Pancreas (tissue), 10 donors: ENCODE measurements at regions not wholly inside any gene's neighbourhood (a gene's known extent, or its start where the extent isn't known, plus 50 kb on each side); places are given as distances from the start of the nearest gene placed in this dataset.

Experiments
- ATAC-seq, 4 donors: fragments of 200-7000 bp; cut with Tn5 transposase; one replicate each; pipeline versions ENCODE4 v1.8.0 to v1.9.1; 2020; ENCODE audit warnings: mild to moderate bottlenecking in 4 of 4, moderate library complexity in 4 of 4
- DNase-seq, 6 donors: peaks; one replicate each; pipeline ENCODE4 v3.0.0-alpha.2; 2020
- FAIRE-seq: peaks from 2 replicates; lab custom pipeline; 2012; peaks lifted over from hg19 to GRCh38; lab: Jason Lieb, UNC
- H3K27ac ChIP-seq, 4 donors: fragments of 200-600 bp; sonication (generic); 1 replicate in 3 of 4; 2 replicates in 1 of 4; pipeline versions ENCODE4 v1.5.0 to v1.8.0; 2020
- H3K27me3 ChIP-seq, 4 donors: fragments of 200-600 bp; one replicate each; pipeline ENCODE4 v1.8.0; 2021
- H3K36me3 ChIP-seq, 3 donors: fragments of 200-600 bp; sonication (generic) in 1 of 3; one replicate each; pipeline versions ENCODE4 v1.5.0 to v1.8.0; 2020 to 2021
- H3K4me1 ChIP-seq, 3 donors: fragments of 200-600 bp; one replicate each; pipeline ENCODE4 v1.8.0; 2021
- H3K4me3 ChIP-seq, 4 donors: fragments of 200-600 bp; sonication (generic) in 2 of 4; one replicate each; pipeline versions ENCODE4 v1.5.0 to v1.8.0; 2020 to 2021
- H3K9me3 ChIP-seq, 4 donors: fragments of 200-600 bp; one replicate each; pipeline ENCODE4 v1.8.0; 2021
- CTCF ChIP-seq, 4 donors: fragments of 200-600 bp; sonication (generic) in 3 of 4; IDR thresholded peaks; one replicate each; pipeline versions ENCODE4 v1.5.0 to v1.8.0; 2021; ENCODE audit warnings: antibody characterized with exemption in 4 of 4
- WGBS, 2 donors: extraction: QIAGEN DNeasy Blood & Tissue Kit; methylation state at CpG; one replicate each; pipeline ENCODE4 v1.1.7; 2013; 5-methylcytosine and 5-hydroxymethylcytosine counted together
- intact Hi-C, 3 donors: fragments of 100-400 bp; cut with DNase I; formaldehyde crosslinking; loops; one replicate each; pipeline versions ENCODE4 v1.11.1 to v1.14.2; 2022
- donor health status: healthy with polysubstance abuse.
- donor health status: DM: no; HTN: no; CAD: no; lungs with moderate emphysema.
- donor health status: DM: no; HTN: no; CAD: no.
- donor health status: control.
- donor health status: control.
- donor health status: Bipolar disorder and iron deficiency.
- donor health status: DM: yes; HTN: yes; CAD: no.
- donor health status: DM: no; HTN: no; CAD: no.
- donor health status: DM: no; HTN: no; CAD: no.
- donor health status: DM: yes; HTN: yes; CAD: no.

- 88 to 93% methylated on average over 5 of the region's 5 CpGs for WGBS, 2 donors
Measured at GRCh38 chr7:10557375-10557774, 416.3 kb upstream of the PHF14 start.

GRCh38 chr7:10560497-10560896, 413.2 kb upstream of the PHF14 start:
- H3K4me3 ChIP-seq = no peak overlapping the region
- no peaks in the 10 kb centered on the region for H3K36me3 ChIP-seq
- no peaks in the 10 kb centered on the region for H3K27me3 ChIP-seq
- no peak overlapping the region for H3K27ac ChIP-seq
- intact Hi-C loops = no loop called here
- no peaks in the 10 kb centered on the region for H3K9me3 ChIP-seq
- DNase-seq (no peak), ATAC-seq (no peak), FAIRE-seq (no peak)
- no peak for TF ChIP-seq CTCF (IDR thresholded peaks at IDR 0.05)
- H3K4me1 ChIP-seq = no peaks in the 10 kb centered on the region

More at GRCh38 chr7:10557375-10557774, 416.3 kb upstream of the PHF14 start:
- TF ChIP-seq CTCF (IDR thresholded peaks at IDR 0.05) = no peak
- FAIRE-seq = no peak
- no peak for ATAC-seq
- Histone ChIP-seq H3K27ac (no peak overlapping the region), H3K4me3 (no peak overlapping the region), H3K9me3 (no peaks in the 10 kb centered on the region), H3K36me3 (no peaks in the 10 kb centered on the region), H3K27me3 (no peaks in the 10 kb centered on the region), H3K4me1 (no peaks in the 10 kb centered on the region)
- no peak for DNase-seq
- intact Hi-C loops = no loop called here

- FAIRE-seq = no peak
- TF ChIP-seq CTCF (IDR thresholded peaks at IDR 0.05) = no peak
- ATAC-seq = no peak
Measured at GRCh38 chr7:10568891-10569290, 404.8 kb upstream of the PHF14 start.

GRCh38 chr7:10571759-10572158, 401.9 kb upstream of the PHF14 start:
- ATAC-seq (no peak), DNase-seq (no peak), FAIRE-seq (no peak)
- Histone ChIP-seq H3K4me3 (no peak overlapping the region), H3K4me1 (no peaks in the 10 kb centered on the region), H3K27me3 (no peaks in the 10 kb centered on the region), H3K36me3 (no peaks in the 10 kb centered on the region), H3K9me3 (no peaks in the 10 kb centered on the region), H3K27ac (no peak overlapping the region)
- 27 to 33% methylated on average over 1 of the region's 1 CpG for WGBS, 2 donors
- intact Hi-C loops = no loop called here
- TF ChIP-seq CTCF (IDR thresholded peaks at IDR 0.05) = no peak

More at GRCh38 chr7:10568891-10569290, 404.8 kb upstream of the PHF14 start:
- no peak overlapping the region for H3K4me3 ChIP-seq
- H3K4me1 ChIP-seq = no peaks in the 10 kb centered on the region
- no peaks in the 10 kb centered on the region for H3K36me3 ChIP-seq
- no peak for DNase-seq
- H3K27ac ChIP-seq = no peak overlapping the region
- no peaks in the 10 kb centered on the region for H3K9me3 ChIP-seq
- intact Hi-C loops = no loop called here
- no peaks in the 10 kb centered on the region for H3K27me3 ChIP-seq

- no peak for FAIRE-seq
- H3K27ac ChIP-seq = no peak overlapping the region
- DNase-seq = no peak
- ATAC-seq = no peak
- H3K36me3 ChIP-seq = no peaks in the 10 kb centered on the region
- intact Hi-C loops = no loop called here
- H3K9me3 ChIP-seq = no peaks in the 10 kb centered on the region
- no peaks in the 10 kb centered on the region for H3K4me1 ChIP-seq
- no peak for TF ChIP-seq CTCF (IDR thresholded peaks at IDR 0.05)
- no peak overlapping the region for H3K4me3 ChIP-seq
- H3K27me3 ChIP-seq = no peaks in the 10 kb centered on the region
- WGBS, 2 donors = 83 to 88% methylated on average over 3 of the region's 3 CpGs
Measured at GRCh38 chr7:10577866-10578374, 395.8 kb upstream of the PHF14 start.
